Naive B cell (primary cell): ENCODE measurements at regions not wholly inside any gene's neighbourhood (a gene's known extent, or its start where the extent isn't known, plus 50 kb on each side); places are given as distances from the start of the nearest gene placed in this dataset.

ENCODE experiments used
- ATAC-seq, 2 donors: fragments of 150-1000 bp; cut with Tn5 transposase; 2 replicates each; pipeline ENCODE4 v1.10.0; 2021; ENCODE audit warnings: low read depth in 2 of 2, mild to moderate bottlenecking in 2 of 2, moderate library complexity in 2 of 2
- DNase-seq: peaks from one replicate; pipeline ENCODE4 v3.0.0; 2022
- H3K27ac Mint-ChIP-seq, 6 donors: one replicate each; pipeline ENCODE4 v1.8.0; 2020 to 2022; ENCODE audit warnings: mild to moderate bottlenecking in 6 of 6, mixed read lengths in 6 of 6, moderate library complexity in 5 of 6, inconsistent platforms in 2 of 6
- H3K27me3 Mint-ChIP-seq, 3 donors: one replicate each; pipeline ENCODE4 v1.8.0; 2021 to 2022; ENCODE audit warnings: mixed read lengths in 3 of 3, mild to moderate bottlenecking in 1 of 3
- H3K36me3 Mint-ChIP-seq, 2 donors: one replicate each; pipeline ENCODE4 v1.8.0; 2020 to 2022; ENCODE audit warnings: mixed read lengths in 2 of 2, inconsistent platforms in 1 of 2, mild to moderate bottlenecking in 1 of 2
- H3K4me1 Mint-ChIP-seq, 3 donors: one replicate each; pipeline ENCODE4 v1.8.0; 2020 to 2022; ENCODE audit warnings: mixed read lengths in 3 of 3, inconsistent platforms in 1 of 3, mild to moderate bottlenecking in 1 of 3, moderate library complexity in 1 of 3
- H3K4me3 Mint-ChIP-seq, 8 donors: one replicate each; pipeline ENCODE4 v1.8.0; 2020 to 2022; ENCODE audit warnings: mild to moderate bottlenecking in 8 of 8, mixed read lengths in 8 of 8, moderate library complexity in 8 of 8, inconsistent platforms in 2 of 8
- H3K9me3 Mint-ChIP-seq, 7 donors: one replicate each; pipeline ENCODE4 v1.8.0; 2020 to 2022; ENCODE audit warnings: mixed read lengths in 7 of 7, mild to moderate bottlenecking in 5 of 7, inconsistent platforms in 2 of 7, moderate library complexity in 1 of 7

- Mint-ChIP-seq H3K36me3 (no peaks in the 10 kb centered on the region), H3K27me3 (no peaks in the 10 kb centered on the region), H3K9me3 (no peaks in the 10 kb centered on the region), H3K4me3 (no peak overlapping the region), H3K27ac (no peak overlapping the region), H3K4me1 (no peaks in the 10 kb centered on the region)
- DNase-seq, result no peak
- no peak for ATAC-seq
Measured at GRCh38 chr3:176969066-176969465, 228.2 kb downstream of the TBL1XR1 start.

GRCh38 chr3:176968631-176969030 lies 228.7 kb downstream of the TBL1XR1 start:
- Mint-ChIP-seq H3K4me3 (peak overlapping the region in 1 of 8 donors; percentile 1), H3K4me1 (no peaks in the 10 kb centered on the region), H3K36me3 (no peaks in the 10 kb centered on the region), H3K27ac (no peak overlapping the region), H3K27me3 (no peaks in the 10 kb centered on the region), H3K9me3 (no peaks in the 10 kb centered on the region)
- DNase-seq (no peak), ATAC-seq (no peak)

- H3K4me3 Mint-ChIP-seq, result no peak overlapping the region
- DNase-seq, result no peak
- no peak overlapping the region for H3K27ac Mint-ChIP-seq
- no peaks in the 10 kb centered on the region for H3K36me3 Mint-ChIP-seq
- no peaks in the 10 kb centered on the region for H3K9me3 Mint-ChIP-seq
- no peak for ATAC-seq
- H3K27me3 Mint-ChIP-seq, result peaks cover 0 to 1% (median 0%) of the 10 kb centered on the region in 3 donors
- H3K4me1 Mint-ChIP-seq, result no peaks in the 10 kb centered on the region
Measured at GRCh38 chr3:176967522-176967921, 229.8 kb downstream of the TBL1XR1 start.

- Mint-ChIP-seq H3K27me3 (peaks cover 0 to 6% (median 5%) of the 10 kb centered on the region in 3 donors), H3K27ac (peak overlapping the region in 1 of 6 donors; percentile 28), H3K36me3 (no peaks in the 10 kb centered on the region), H3K9me3 (peaks cover 0 to 4% (median 0%) of the 10 kb centered on the region in 7 donors), H3K4me3 (no peak overlapping the region), H3K4me1 (no peaks in the 10 kb centered on the region)
- ATAC-seq, result no peak
- no peak for DNase-seq
Measured at GRCh38 chr3:176964661-176965060, 232.6 kb downstream of the TBL1XR1 start.

DNA sequence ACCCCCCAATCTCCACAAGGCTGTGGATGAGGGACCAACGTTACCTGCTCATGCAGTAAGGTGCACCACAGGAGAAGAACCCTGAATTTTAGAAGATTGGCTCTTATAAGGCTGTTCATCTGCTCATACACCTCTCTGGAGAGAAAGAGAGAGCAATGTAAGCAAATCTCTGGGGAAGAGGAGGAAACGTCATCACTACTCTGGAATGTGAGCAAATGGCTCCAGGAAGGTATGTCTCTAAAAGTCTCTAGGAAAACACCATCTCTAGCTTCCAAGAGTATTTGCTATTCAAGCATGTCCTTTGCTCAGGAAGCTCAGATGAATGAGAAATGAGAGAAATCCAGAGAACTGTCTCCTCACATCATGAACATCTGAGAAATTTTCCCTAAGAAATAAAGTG lies 235.4 kb downstream of the TBL1XR1 start:
- DNase-seq (no peak), ATAC-seq (no peak)
- Mint-ChIP-seq H3K27me3 (peaks cover 0 to 6% (median 5%) of the 10 kb centered on the region in 3 donors), H3K4me1 (no peaks in the 10 kb centered on the region), H3K36me3 (no peaks in the 10 kb centered on the region), H3K4me3 (no peak overlapping the region), H3K27ac (no peak overlapping the region), H3K9me3 (peaks cover 0 to 4% (median 0%) of the 10 kb centered on the region in 7 donors)

DNA sequence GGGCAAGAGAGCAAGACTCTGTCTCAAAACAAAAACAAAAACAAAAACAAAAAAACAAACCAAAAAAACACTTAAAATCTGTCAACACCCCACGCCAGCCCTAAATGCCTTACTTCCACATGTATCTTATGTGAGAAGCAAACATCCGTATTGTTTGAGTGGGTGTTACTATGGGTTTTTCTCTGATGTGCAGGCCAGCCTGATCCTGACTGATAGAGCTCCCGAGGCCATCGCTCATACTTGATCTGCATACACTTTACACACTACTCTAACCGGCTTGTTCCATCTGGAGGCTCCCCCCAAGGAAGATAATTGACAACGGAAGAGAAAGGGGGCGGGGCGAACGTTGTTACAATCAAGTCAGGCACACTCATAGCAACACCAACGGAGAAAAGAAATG lies 237.4 kb downstream of the TBL1XR1 start:
- H3K9me3 Mint-ChIP-seq, result peaks cover 0 to 4% (median 0%) of the 10 kb centered on the region in 7 donors
- no peak for ATAC-seq
- no peaks in the 10 kb centered on the region for H3K36me3 Mint-ChIP-seq
- H3K27me3 Mint-ChIP-seq, result peaks cover 4 to 6% (median 5%) of the 10 kb centered on the region in 3 donors
- DNase-seq, result no peak
- no peaks in the 10 kb centered on the region for H3K4me1 Mint-ChIP-seq
- no peak overlapping the region for H3K4me3 Mint-ChIP-seq
- H3K27ac Mint-ChIP-seq, result no peak overlapping the region

- H3K4me1 Mint-ChIP-seq, result no peaks in the 10 kb centered on the region
- peak overlapping the region in 1 of 6 donors; percentile 10 for H3K27ac Mint-ChIP-seq
- H3K4me3 Mint-ChIP-seq, result no peak overlapping the region
- ATAC-seq (no peak), DNase-seq (no peak)
- peaks cover 0 to 4% (median 0%) of the 10 kb centered on the region in 7 donors for H3K9me3 Mint-ChIP-seq
- no peaks in the 10 kb centered on the region for H3K36me3 Mint-ChIP-seq
- peaks cover 5 to 6% (median 5%) of the 10 kb centered on the region in 3 donors for H3K27me3 Mint-ChIP-seq
Measured at GRCh38 chr3:176958560-176958959, 238.7 kb downstream of the TBL1XR1 start.

DNA sequence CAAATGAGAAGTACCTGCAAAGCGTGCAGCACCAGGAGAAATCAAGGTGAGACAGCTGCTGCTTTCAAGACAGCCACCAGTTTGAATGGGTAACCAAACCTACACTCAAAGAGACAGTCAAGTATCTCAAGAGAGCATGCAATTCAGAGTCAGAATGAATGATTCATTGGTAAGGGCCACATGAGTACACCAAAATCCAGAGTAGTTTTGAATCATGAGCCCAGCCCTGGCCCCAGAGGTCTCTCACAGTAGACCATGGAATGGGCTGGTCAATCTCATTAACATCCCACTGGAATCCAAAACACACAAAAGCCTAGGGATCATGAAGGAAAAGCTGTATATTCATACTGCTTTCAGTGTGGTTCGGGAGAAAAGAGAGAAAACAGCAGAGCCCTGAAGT lies 242.8 kb downstream of the TBL1XR1 start:
- Mint-ChIP-seq H3K4me1 (no peaks in the 10 kb centered on the region), H3K27ac (peak overlapping the region in 1 of 6 donors; percentile 62), H3K9me3 (no peaks in the 10 kb centered on the region), H3K27me3 (peaks cover 0 to 5% (median 0%) of the 10 kb centered on the region in 3 donors), H3K4me3 (no peak overlapping the region), H3K36me3 (no peaks in the 10 kb centered on the region)
- no peak for ATAC-seq
- DNase-seq, result no peak

DNA sequence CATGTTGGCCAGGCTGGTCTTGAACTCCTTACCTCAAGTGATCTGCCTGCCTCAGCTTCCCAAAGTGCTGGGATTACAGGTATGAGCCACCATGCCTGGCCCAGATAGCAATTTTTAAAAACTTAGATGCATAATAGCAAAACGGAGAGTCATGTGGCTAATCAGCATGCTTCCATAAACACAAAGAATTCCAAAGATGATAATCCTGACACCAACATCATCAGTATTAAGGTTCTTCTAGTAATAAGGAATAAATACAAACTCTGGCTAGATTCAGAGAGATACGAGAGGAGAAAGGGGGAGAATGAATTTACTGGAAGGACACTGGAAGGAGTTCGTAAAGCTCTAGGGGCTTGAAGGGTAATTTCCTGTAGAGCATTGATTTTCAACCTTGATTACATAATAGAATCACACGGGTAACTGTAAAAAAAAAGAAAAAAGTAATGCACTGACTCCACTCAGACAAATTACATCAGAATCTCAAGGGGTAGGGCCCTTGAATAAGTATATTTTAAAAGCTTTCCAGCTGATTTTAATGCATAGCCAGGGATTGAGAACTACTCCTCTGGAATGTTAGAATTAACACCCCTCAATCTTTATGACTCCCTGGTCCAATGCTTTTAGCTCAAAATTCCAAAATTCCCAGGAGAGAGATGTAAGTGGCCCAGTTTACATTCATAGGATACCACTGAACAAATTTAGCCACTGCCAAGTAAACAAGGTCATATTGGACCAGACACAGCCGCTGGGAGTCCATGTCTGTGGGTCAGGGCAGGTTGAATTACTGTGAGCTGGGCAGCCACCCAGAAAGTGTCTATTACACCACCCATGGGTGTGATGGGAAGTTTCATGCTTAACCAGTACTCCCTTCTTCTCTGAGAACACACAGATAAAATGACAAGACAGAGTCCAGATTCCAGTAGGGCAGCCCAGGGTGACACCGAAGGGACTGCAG lies 243.9 kb downstream of the TBL1XR1 start:
- Mint-ChIP-seq H3K9me3 (no peaks in the 10 kb centered on the region), H3K36me3 (no peaks in the 10 kb centered on the region), H3K4me1 (no peaks in the 10 kb centered on the region), H3K4me3 (no peak overlapping the region), H3K27me3 (peaks cover 0 to 5% (median 0%) of the 10 kb centered on the region in 3 donors), H3K27ac (peak overlapping the region in 1 of 6 donors; percentile 2)
- ATAC-seq (no peak), DNase-seq (no peak)

GRCh38 chr3:176951586-176952292 lies 245.5 kb downstream of the TBL1XR1 start:
- Mint-ChIP-seq H3K27me3 (peaks cover 0 to 5% (median 0%) of the 10 kb centered on the region in 3 donors), H3K36me3 (no peaks in the 10 kb centered on the region), H3K27ac (no peak overlapping the region), H3K4me1 (no peaks in the 10 kb centered on the region), H3K9me3 (no peaks in the 10 kb centered on the region), H3K4me3 (no peak overlapping the region)
- DNase-seq, result no peak
- no peak for ATAC-seq

- no peak for DNase-seq
- Mint-ChIP-seq H3K4me3 (no peak overlapping the region), H3K9me3 (no peaks in the 10 kb centered on the region), H3K27ac (no peak overlapping the region), H3K4me1 (no peaks in the 10 kb centered on the region), H3K27me3 (peaks cover 0 to 5% (median 0%) of the 10 kb centered on the region in 3 donors), H3K36me3 (no peaks in the 10 kb centered on the region)
- no peak for ATAC-seq
Measured at GRCh38 chr3:176951144-176951543, 246.1 kb downstream of the TBL1XR1 start.

DNA sequence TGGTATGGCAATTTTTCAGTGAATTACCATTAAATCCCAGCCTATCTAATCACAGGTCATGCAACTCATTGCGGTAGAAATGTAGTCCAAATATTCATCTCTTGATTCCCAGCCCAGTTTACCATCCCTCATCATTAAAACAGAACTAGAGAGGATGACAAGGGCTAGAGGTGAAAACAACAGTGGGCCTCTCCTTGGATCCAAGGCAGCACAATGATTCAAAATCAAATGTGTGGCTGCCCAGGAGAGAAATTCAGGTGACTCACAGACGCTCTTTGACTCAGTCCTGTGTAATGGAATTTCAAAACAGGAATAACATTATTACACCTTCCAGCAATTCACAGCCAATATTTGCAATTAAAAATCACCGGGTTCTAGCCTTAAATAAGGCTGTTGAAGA lies 246.5 kb downstream of the TBL1XR1 start:
- H3K27ac Mint-ChIP-seq, result no peak overlapping the region
- no peak overlapping the region for H3K4me3 Mint-ChIP-seq
- DNase-seq (no peak), ATAC-seq (no peak)
- H3K4me1 Mint-ChIP-seq, result no peaks in the 10 kb centered on the region
- H3K36me3 Mint-ChIP-seq, result no peaks in the 10 kb centered on the region
- peaks cover 0 to 5% (median 0%) of the 10 kb centered on the region in 3 donors for H3K27me3 Mint-ChIP-seq
- no peaks in the 10 kb centered on the region for H3K9me3 Mint-ChIP-seq

DNA sequence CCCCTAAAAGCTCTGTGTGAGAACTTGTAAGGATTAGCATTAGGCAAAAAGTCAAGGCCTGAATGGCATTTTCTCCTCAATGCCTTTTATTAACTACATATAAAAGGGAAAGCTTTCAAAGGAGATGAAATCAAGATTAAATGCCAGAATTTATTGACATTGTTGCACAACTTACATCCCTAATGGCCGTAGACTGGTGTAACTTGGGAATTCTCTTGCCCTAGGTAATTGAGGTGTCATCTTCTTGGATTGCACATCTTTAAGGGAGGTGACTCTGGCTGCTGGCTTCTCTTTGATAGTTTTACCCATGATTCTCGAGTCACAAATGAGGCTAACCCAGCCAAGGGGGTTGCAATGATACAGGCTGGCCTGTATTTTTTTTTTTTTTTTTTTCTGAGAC lies 249.1 kb downstream of the TBL1XR1 start:
- Mint-ChIP-seq H3K4me1 (no peaks in the 10 kb centered on the region), H3K36me3 (no peaks in the 10 kb centered on the region), H3K4me3 (no peak overlapping the region), H3K27me3 (no peaks in the 10 kb centered on the region), H3K27ac (peak overlapping the region in 1 of 6 donors; percentile 18), H3K9me3 (no peaks in the 10 kb centered on the region)
- ATAC-seq (no peak), DNase-seq (no peak)

GRCh38 chr3:176946202-176946601 lies 251.1 kb downstream of the TBL1XR1 start:
- Mint-ChIP-seq H3K9me3 (no peaks in the 10 kb centered on the region), H3K36me3 (no peaks in the 10 kb centered on the region)

More at GRCh38 chr3:176946202-176946601, 251.1 kb downstream of the TBL1XR1 start:
- no peak overlapping the region for H3K27ac Mint-ChIP-seq
- no peaks in the 10 kb centered on the region for H3K4me1 Mint-ChIP-seq
- ATAC-seq (no peak), DNase-seq (no peak)
- no peak overlapping the region for H3K4me3 Mint-ChIP-seq
- no peaks in the 10 kb centered on the region for H3K27me3 Mint-ChIP-seq
